ENCODE measurements at regions not wholly inside any gene's neighbourhood (a gene's known extent, or its start where the extent isn't known, plus 50 kb on each side); places are given as distances from the start of the nearest gene placed in this dataset.
A peak's percentile ranks its signal among the peaks of the same experiment; 100 is the strongest.

GRCh38 chrX:140360924-140361323 lies 143.9 kb downstream of the SOX3 start:
- no peak for DNase-seq
- TF ChIP-seq POLR2A (IDR thresholded peaks at IDR 0.05; ENCODE audit: low read length) (no peak), GATA1 (IDR thresholded peaks at IDR 0.05; ENCODE audit: low read depth, low read length) (no peak)

- no peak for TF ChIP-seq POLR2A (IDR thresholded peaks at IDR 0.05; ENCODE audit: low read length)
- peak in 1 of 2 experiments; percentile 0 for DNase-seq
These were observed 144.6 kb downstream of the SOX3 start for GRCh38 chrX:140360284-140360683.

- no peak for DNase-seq
- TF ChIP-seq POLR2A (IDR thresholded peaks at IDR 0.05; ENCODE audit: low read length), result no peak
- TF ChIP-seq GATA1 (IDR thresholded peaks at IDR 0.05; ENCODE audit: low read depth, low read length), result no peak
These were observed 148.9 kb downstream of the SOX3 start for GRCh38 chrX:140355922-140356321.

GRCh38 chrX:140355429-140355828 lies 149.4 kb downstream of the SOX3 start:
- TF ChIP-seq POLR2A (IDR thresholded peaks at IDR 0.05; ENCODE audit: low read length), result no peak
- no peak for DNase-seq

GRCh38 chrX:140354431-140355120 lies 150.3 kb downstream of the SOX3 start:
- no peak for DNase-seq
- TF ChIP-seq GATA1 (IDR thresholded peaks at IDR 0.05; ENCODE audit: low read depth, low read length) (no peak), POLR2A (IDR thresholded peaks at IDR 0.05; ENCODE audit: low read length) (no peak)

- DNase-seq, result no peak
- no peak for TF ChIP-seq POLR2A (IDR thresholded peaks at IDR 0.05; ENCODE audit: low read length)
- no peak for TF ChIP-seq GATA1 (IDR thresholded peaks at IDR 0.05; ENCODE audit: low read depth, low read length)
These were observed 158.1 kb downstream of the SOX3 start for GRCh38 chrX:140346729-140347128.

- no peak for TF ChIP-seq POLR2A (IDR thresholded peaks at IDR 0.05; ENCODE audit: low read length)
- DNase-seq, result no peak
These were observed 161.5 kb downstream of the SOX3 start for GRCh38 chrX:140343226-140343868.

- no peak for TF ChIP-seq POLR2A (IDR thresholded peaks at IDR 0.05; ENCODE audit: low read length)
- no peak for TF ChIP-seq GATA1 (IDR thresholded peaks at IDR 0.05; ENCODE audit: low read depth, low read length)
- DNase-seq, result no peak
These were observed 162.5 kb downstream of the SOX3 start for GRCh38 chrX:140342410-140342809.

- TF ChIP-seq GATA1 (IDR thresholded peaks at IDR 0.05; ENCODE audit: low read depth, low read length) (no peak), POLR2A (IDR thresholded peaks at IDR 0.05; ENCODE audit: low read length) (no peak)
- no peak for DNase-seq
These were observed 167.6 kb downstream of the SOX3 start for GRCh38 chrX:140337263-140337662.

- DNase-seq, result no peak
- TF ChIP-seq GATA1 (IDR thresholded peaks at IDR 0.05; ENCODE audit: low read depth, low read length), result no peak
- TF ChIP-seq POLR2A (IDR thresholded peaks at IDR 0.05; ENCODE audit: low read length), result no peak
These were observed 186.6 kb downstream of the SOX3 start for GRCh38 chrX:140318296-140318695.

- TF ChIP-seq POLR2A (IDR thresholded peaks at IDR 0.05; ENCODE audit: low read length) (no peak), GATA1 (IDR thresholded peaks at IDR 0.05; ENCODE audit: low read depth, low read length) (no peak)
- DNase-seq, result no peak
These were observed 187.4 kb downstream of the SOX3 start for GRCh38 chrX:140317462-140317861.

GRCh38 chrX:140298960-140299825 lies 205.7 kb downstream of the SOX3 start:
- TF ChIP-seq GATA1 (IDR thresholded peaks at IDR 0.05; ENCODE audit: low read depth, low read length), result no peak
- TF ChIP-seq POLR2A (IDR thresholded peaks at IDR 0.05; ENCODE audit: low read length), result no peak
- DNase-seq, result no peak

- TF ChIP-seq GATA1 (IDR thresholded peaks at IDR 0.05; ENCODE audit: low read depth, low read length), result no peak
- no peak for TF ChIP-seq POLR2A (IDR thresholded peaks at IDR 0.05; ENCODE audit: low read length)
- no peak for DNase-seq
These were observed 207.6 kb downstream of the SOX3 start for GRCh38 chrX:140297273-140297672.

- DNase-seq, result no peak
- TF ChIP-seq POLR2A (IDR thresholded peaks at IDR 0.05; ENCODE audit: low read length), result no peak
- no peak for TF ChIP-seq GATA1 (IDR thresholded peaks at IDR 0.05; ENCODE audit: low read depth, low read length)
These were observed 211.9 kb downstream of the SOX3 start for GRCh38 chrX:140292961-140293360.
